GM10248 (cell line): ENCODE measurements at regions not wholly inside any gene's neighbourhood (a gene's known extent, or its start where the extent isn't known, plus 50 kb on each side); places are given as distances from the start of the nearest gene placed in this dataset.

Experiments used
- CTCF ChIA-PET: fragments of 300-600 bp; sonication (Branson Sonifier 250); formaldehyde crosslinking; extraction: SDS; loops from one replicate; lab custom pipeline; 2021; ENCODE audit warnings: antibody characterized with exemption; lab: Yijun Ruan, JAX
- POLR2A ChIA-PET: fragments of 350-650 bp; sonication (Branson Sonifier 250); formaldehyde crosslinking; extraction: SDS; loops from one replicate; lab custom pipeline; 2020; ENCODE audit warnings: antibody characterized with exemption; lab: Yijun Ruan, JAX
- DNase-seq: peaks from one replicate; pipeline ENCODE4 v3.0.0; 2012; ENCODE audit errors: extremely low spot score
- TF ChIP-seq, protein P1 (sequence below): IDR thresholded peaks from 2 replicates; pipeline ENCODE4 v1.5.1; 2012; ENCODE audit warnings: mild to moderate bottlenecking, low read depth; ENCODE audit errors: extremely low read depth, missing control alignments, control extremely low read depth

DNA sequence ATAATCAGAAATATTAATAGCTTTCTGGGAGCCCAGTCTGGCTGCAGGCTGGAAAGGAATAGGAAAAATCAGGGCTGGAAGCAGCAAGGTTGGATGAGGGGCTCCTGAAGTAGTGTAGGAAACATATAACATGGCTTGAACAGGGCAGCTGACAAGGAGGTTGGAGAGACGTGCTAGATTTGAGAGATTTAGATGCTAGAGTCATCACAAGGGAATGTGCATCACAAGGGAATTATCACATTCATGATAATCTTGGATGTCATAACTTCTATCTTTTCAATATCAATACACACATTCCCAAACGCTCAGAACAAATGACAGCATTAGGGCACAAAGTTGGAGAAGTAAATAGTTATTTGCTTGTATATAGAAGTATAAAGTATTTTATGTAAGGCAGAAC, 120.9 kb upstream of the EGFR start:
- ChIA-PET CTCF (no interaction called here), POLR2A (no interaction called here)
- no peak for DNase-seq
- TF ChIP-seq, protein P1, sequence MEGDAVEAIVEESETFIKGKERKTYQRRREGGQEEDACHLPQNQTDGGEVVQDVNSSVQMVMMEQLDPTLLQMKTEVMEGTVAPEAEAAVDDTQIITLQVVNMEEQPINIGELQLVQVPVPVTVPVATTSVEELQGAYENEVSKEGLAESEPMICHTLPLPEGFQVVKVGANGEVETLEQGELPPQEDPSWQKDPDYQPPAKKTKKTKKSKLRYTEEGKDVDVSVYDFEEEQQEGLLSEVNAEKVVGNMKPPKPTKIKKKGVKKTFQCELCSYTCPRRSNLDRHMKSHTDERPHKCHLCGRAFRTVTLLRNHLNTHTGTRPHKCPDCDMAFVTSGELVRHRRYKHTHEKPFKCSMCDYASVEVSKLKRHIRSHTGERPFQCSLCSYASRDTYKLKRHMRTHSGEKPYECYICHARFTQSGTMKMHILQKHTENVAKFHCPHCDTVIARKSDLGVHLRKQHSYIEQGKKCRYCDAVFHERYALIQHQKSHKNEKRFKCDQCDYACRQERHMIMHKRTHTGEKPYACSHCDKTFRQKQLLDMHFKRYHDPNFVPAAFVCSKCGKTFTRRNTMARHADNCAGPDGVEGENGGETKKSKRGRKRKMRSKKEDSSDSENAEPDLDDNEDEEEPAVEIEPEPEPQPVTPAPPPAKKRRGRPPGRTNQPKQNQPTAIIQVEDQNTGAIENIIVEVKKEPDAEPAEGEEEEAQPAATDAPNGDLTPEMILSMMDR, result no peak

DNA sequence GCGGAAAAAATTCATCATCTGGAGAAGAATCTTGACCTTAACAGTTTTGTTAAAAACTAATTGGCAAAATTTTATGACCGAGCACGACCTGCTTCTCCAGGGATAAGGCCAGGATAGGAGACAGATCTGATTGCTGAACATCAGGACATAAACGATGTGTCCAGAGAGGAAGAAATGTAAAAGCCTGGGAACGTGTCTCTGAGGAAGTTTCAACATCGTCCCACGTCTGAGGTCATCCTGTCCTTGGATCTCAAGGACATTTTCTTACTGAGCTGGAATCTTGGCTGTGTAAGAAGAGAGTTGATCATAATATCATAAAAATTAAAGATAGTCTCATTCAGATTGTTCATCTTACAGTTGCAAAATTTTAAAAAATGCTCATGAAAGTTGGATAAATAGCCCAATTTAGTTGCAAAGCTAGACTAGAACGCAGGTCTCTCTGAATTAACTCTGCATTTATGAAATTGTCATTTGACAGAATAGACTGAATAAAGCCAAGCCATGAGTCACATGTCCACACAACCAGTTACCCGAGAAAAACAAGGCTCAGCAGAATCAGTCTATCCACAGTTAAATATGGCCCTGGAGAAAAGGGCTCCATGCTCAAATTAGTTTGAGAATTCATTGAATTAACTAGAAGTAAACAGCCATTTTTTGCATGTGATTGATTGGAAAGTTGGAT, 120.0 kb upstream of the EGFR start:
- CTCF ChIA-PET, result no interaction called here
- POLR2A ChIA-PET, result no interaction called here
- TF ChIP-seq, protein P1, result no peak
- no peak for DNase-seq

DNA sequence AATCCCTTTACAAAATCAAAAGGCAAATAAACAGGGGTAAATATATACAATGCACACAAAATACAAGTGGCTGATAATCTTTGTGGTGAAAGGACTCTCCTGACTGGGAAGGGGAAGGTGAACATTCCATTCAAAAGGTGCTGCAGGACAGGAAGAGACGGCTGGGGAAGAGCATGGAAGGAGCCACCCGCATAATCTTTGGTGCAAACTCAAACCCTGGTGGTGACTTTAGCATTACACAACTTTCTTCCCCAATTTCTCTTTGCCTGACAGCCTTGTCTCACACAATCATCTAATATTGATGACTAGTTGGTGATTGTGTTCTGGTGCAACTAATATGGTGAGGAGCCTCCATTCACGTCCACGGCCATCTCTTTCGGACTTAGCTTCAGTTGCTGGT, 117.0 kb upstream of the EGFR start:
- DNase-seq, result no peak
- POLR2A ChIA-PET, result no interaction called here
- CTCF ChIA-PET, result interaction anchor here (1.3 kb wide), 1 partner anchor 353 kb away, joined by 3 read pairs; no protein-coding TSS in a partner anchor
- TF ChIP-seq, protein P1, result no peak

- ChIA-PET CTCF (interaction anchor here (0.6 kb wide), 1 partner anchor 68 kb away, joined by 4 read pairs; no protein-coding TSS in a partner anchor), POLR2A (no interaction called here)
- DNase-seq, result no peak
- TF ChIP-seq, protein P1, result no peak
Measured at GRCh38 chr7:54904130-54904529, 114.7 kb upstream of the EGFR start.

- TF ChIP-seq, protein P1, result no peak
- POLR2A ChIA-PET, result no interaction called here
- CTCF ChIA-PET, result no interaction called here
- no peak for DNase-seq
Measured at GRCh38 chr7:54904986-54905385, 113.8 kb upstream of the EGFR start.

DNA sequence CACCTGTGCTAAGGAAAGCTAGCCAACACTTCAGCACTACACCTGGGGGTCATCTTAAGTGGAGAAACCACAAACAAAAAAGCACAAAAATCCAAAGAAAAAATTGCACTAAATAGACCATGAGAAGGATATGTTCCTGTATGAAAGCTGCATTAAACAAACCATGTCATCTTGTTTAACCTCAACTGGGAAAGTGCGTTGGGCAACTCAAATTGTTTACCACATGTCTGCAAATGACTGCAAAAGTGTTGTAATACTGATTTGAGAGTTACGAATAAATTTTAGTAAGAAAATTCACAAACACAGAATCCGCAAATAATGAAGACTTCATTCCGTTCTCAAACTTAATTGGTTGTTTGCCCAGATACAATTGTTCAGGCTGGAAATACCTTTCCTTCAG, 111.9 kb upstream of the EGFR start:
- TF ChIP-seq, protein P1, result no peak
- DNase-seq, result no peak
- CTCF ChIA-PET, result interaction anchor here (1.1 kb wide), 1 partner anchor 8 kb away, joined by 3 read pairs; no protein-coding TSS in a partner anchor
- POLR2A ChIA-PET, result no interaction called here
